ENCODE measurements at regions not wholly inside any gene's neighbourhood (a gene's known extent, or its start where the extent isn't known, plus 50 kb on each side); places are given as distances from the start of the nearest gene placed in this dataset.

- Histone ChIP-seq H3K4me1 (no peaks in the 10 kb centered on the region), H3K4me3 (no peak overlapping the region), H3K9me3 (no peaks in the 10 kb centered on the region), H3K27me3 (no peaks in the 10 kb centered on the region), H3K36me3 (no peaks in the 10 kb centered on the region), H3K27ac (no peak overlapping the region)
- TF ChIP-seq POLR2A (IDR thresholded peaks at IDR 0.05) = no peak
- TF ChIP-seq EP300 (IDR thresholded peaks at IDR 0.05) = no peak
- TF ChIP-seq CTCF (IDR thresholded peaks at IDR 0.05) = no peak
- TF ChIP-seq POLR2AphosphoS5 (IDR thresholded peaks at IDR 0.05) = no peak
- ATAC-seq (ENCODE audit: low FRiP score in 2 of 2) (no peak), DNase-seq (no peak)
- 45% methylated on average over 1 of the region's 1 CpG for WGBS, 2 donors
These were observed 348.2 kb upstream of the GRIA3 start for GRCh38 chrX:122835886-122836285.

- H3K27ac ChIP-seq = no peak overlapping the region
- no peaks in the 10 kb centered on the region for H3K4me1 ChIP-seq
- no peaks in the 10 kb centered on the region for H3K9me3 ChIP-seq
- DNase-seq (no peak), ATAC-seq (ENCODE audit: low FRiP score in 2 of 2) (no peak)
- H3K36me3 ChIP-seq = no peaks in the 10 kb centered on the region
- TF ChIP-seq CTCF (IDR thresholded peaks at IDR 0.05) (no peak), EP300 (IDR thresholded peaks at IDR 0.05) (no peak), POLR2A (IDR thresholded peaks at IDR 0.05) (no peak), POLR2AphosphoS5 (IDR thresholded peaks at IDR 0.05) (no peak)
- no peak overlapping the region for H3K4me3 ChIP-seq
- 72 to 84% methylated on average over 4 of the region's 4 CpGs for WGBS, 2 donors
- H3K27me3 ChIP-seq = no peaks in the 10 kb centered on the region
These were observed 333.8 kb upstream of the GRIA3 start for GRCh38 chrX:122850326-122850725.

- Histone ChIP-seq H3K36me3 (no peaks in the 10 kb centered on the region), H3K4me1 (no peaks in the 10 kb centered on the region), H3K27ac (no peak overlapping the region), H3K4me3 (no peak overlapping the region), H3K27me3 (no peaks in the 10 kb centered on the region), H3K9me3 (no peaks in the 10 kb centered on the region)
- no peak for DNase-seq
- no peak for TF ChIP-seq EP300 (IDR thresholded peaks at IDR 0.05)
- no peak for TF ChIP-seq CTCF (IDR thresholded peaks at IDR 0.05)
- TF ChIP-seq POLR2A (IDR thresholded peaks at IDR 0.05) = no peak
- TF ChIP-seq POLR2AphosphoS5 (IDR thresholded peaks at IDR 0.05) = no peak
- no peak for ATAC-seq (ENCODE audit: low FRiP score in 2 of 2)
- 33 to 38% methylated on average over 2 of the region's 2 CpGs for WGBS, 2 donors
These were observed 327.9 kb upstream of the GRIA3 start for GRCh38 chrX:122856205-122856604.

GRCh38 chrX:122857734-122858133 lies 326.3 kb upstream of the GRIA3 start:
- Histone ChIP-seq H3K4me3 (no peak overlapping the region), H3K27ac (no peak overlapping the region), H3K9me3 (no peaks in the 10 kb centered on the region), H3K4me1 (no peaks in the 10 kb centered on the region), H3K36me3 (no peaks in the 10 kb centered on the region), H3K27me3 (no peaks in the 10 kb centered on the region)
- TF ChIP-seq CTCF (IDR thresholded peaks at IDR 0.05) (no peak), POLR2A (IDR thresholded peaks at IDR 0.05) (no peak), EP300 (IDR thresholded peaks at IDR 0.05) (no peak), POLR2AphosphoS5 (IDR thresholded peaks at IDR 0.05) (no peak)
- DNase-seq (no peak), ATAC-seq (ENCODE audit: low FRiP score in 2 of 2) (no peak)
- 50 to 65% methylated on average over 2 of the region's 2 CpGs for WGBS, 2 donors

- no peak overlapping the region for H3K27ac ChIP-seq
- DNase-seq = no peak
- H3K9me3 ChIP-seq = no peaks in the 10 kb centered on the region
- ATAC-seq (ENCODE audit: low FRiP score in 2 of 2) = no peak
- H3K4me1 ChIP-seq = no peaks in the 10 kb centered on the region
- TF ChIP-seq POLR2A (IDR thresholded peaks at IDR 0.05) (no peak), EP300 (IDR thresholded peaks at IDR 0.05) (no peak), POLR2AphosphoS5 (IDR thresholded peaks at IDR 0.05) (no peak), CTCF (IDR thresholded peaks at IDR 0.05) (no peak)
- no peak overlapping the region for H3K4me3 ChIP-seq
- WGBS, 2 donors = 47 to 55% methylated on average over 3 of the region's 3 CpGs
- H3K27me3 ChIP-seq = no peaks in the 10 kb centered on the region
- no peaks in the 10 kb centered on the region for H3K36me3 ChIP-seq
These were observed 321.0 kb upstream of the GRIA3 start for GRCh38 chrX:122863067-122863466.
